Naive thymus-derived CD8-positive, alpha-beta T cell (primary cell): ENCODE measurements at regions not wholly inside any gene's neighbourhood (a gene's known extent, or its start where the extent isn't known, plus 50 kb on each side); places are given as distances from the start of the nearest gene placed in this dataset.

Experiments
- ATAC-seq, 2 donors: fragments of 150-1000 bp; cut with Tn5 transposase in 1 of 2; sonication (Bioruptor Pico), chemical (Tn5 transposase) in 1 of 2; 1 replicate in 1 of 2; 2 replicates in 1 of 2; pipeline ENCODE4 v1.10.0; 2021; ENCODE audit warnings: mild to moderate bottlenecking in 2 of 2, moderate library complexity in 2 of 2
- POLR2A ChIA-PET: fragments of 350-600 bp; sonication (Branson Sonifier 250); formaldehyde crosslinking; loops from one replicate; lab custom pipeline; 2021; ENCODE audit warnings: antibody characterized with exemption; lab: Charles Lee
- DNase-seq, 10 donors: peaks; one replicate each; pipeline versions ENCODE4 v3.0.0 to v3.0.0-alpha.2; 2020 to 2022
- H3K27ac Mint-ChIP-seq, 10 donors: one replicate each; pipeline ENCODE4 v1.8.0; 2020 to 2022; ENCODE audit warnings: mild to moderate bottlenecking in 10 of 10, mixed read lengths in 10 of 10, moderate library complexity in 4 of 10, inconsistent platforms in 1 of 10
- H3K27me3 Mint-ChIP-seq, 5 donors: one replicate each; pipeline ENCODE4 v1.8.0; 2021 to 2022; ENCODE audit warnings: mixed read lengths in 5 of 5
- H3K36me3 Mint-ChIP-seq, 3 donors: one replicate each; pipeline ENCODE4 v1.8.0; 2020 to 2022; ENCODE audit warnings: mixed read lengths in 3 of 3, mild to moderate bottlenecking in 2 of 3, inconsistent platforms in 1 of 3
- H3K4me1 Mint-ChIP-seq, 4 donors: one replicate each; pipeline ENCODE4 v1.8.0; 2021 to 2022; ENCODE audit warnings: mixed read lengths in 4 of 4
- H3K4me3 Mint-ChIP-seq, 10 donors: one replicate each; pipeline ENCODE4 v1.8.0; 2020 to 2022; ENCODE audit warnings: mild to moderate bottlenecking in 10 of 10, mixed read lengths in 10 of 10, moderate library complexity in 6 of 10, inconsistent platforms in 1 of 10
- H3K9me3 Mint-ChIP-seq, 9 donors: one replicate each; pipeline ENCODE4 v1.8.0; 2020 to 2022; ENCODE audit warnings: mixed read lengths in 9 of 9, mild to moderate bottlenecking in 3 of 9, inconsistent platforms in 1 of 9, moderate library complexity in 1 of 9

DNA sequence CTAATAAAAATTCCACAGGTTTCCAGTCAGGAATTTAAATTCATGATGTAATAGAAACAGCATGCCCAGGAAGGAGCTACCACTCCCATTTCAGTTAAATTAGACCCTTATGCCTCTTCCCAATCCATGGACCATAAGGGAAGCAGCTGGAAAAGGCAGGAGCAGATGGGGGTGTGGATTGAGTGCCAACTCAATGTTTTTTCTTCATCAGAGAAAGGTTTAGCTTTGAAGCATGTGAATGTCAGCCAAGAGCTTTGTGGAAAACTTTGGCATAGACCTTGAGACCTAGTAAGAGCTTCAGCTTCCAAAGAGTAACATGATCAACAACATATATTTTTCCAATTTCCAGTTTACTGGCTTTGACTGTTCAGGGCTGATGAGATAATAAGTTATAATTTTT is 2139.9 kb downstream of the PCDH9 start:
- Mint-ChIP-seq H3K27ac (no peak overlapping the region), H3K4me3 (no peak overlapping the region), H3K27me3 (no peaks in the 10 kb centered on the region), H3K9me3 (peaks cover 0 to 16% (median 3%) of the 10 kb centered on the region in 9 donors), H3K36me3 (no peaks in the 10 kb centered on the region), H3K4me1 (no peaks in the 10 kb centered on the region)
- no peak for DNase-seq
- POLR2A ChIA-PET = no interaction called here
- ATAC-seq = no peak

GRCh38 chr13:65088906-65089305 is 2141.2 kb downstream of the PCDH9 start:
- Mint-ChIP-seq H3K27me3 (no peaks in the 10 kb centered on the region), H3K4me3 (no peak overlapping the region), H3K9me3 (peaks cover 0 to 17% (median 5%) of the 10 kb centered on the region in 9 donors), H3K4me1 (no peaks in the 10 kb centered on the region), H3K27ac (no peak overlapping the region), H3K36me3 (no peaks in the 10 kb centered on the region)
- ATAC-seq = no peak
- POLR2A ChIA-PET = no interaction called here
- no peak for DNase-seq

GRCh38 chr13:65085977-65086376 is 2144.2 kb downstream of the PCDH9 start:
- DNase-seq (no peak), ATAC-seq (no peak)
- H3K27me3 Mint-ChIP-seq = no peaks in the 10 kb centered on the region
- H3K4me3 Mint-ChIP-seq = no peak overlapping the region
- no peak overlapping the region for H3K27ac Mint-ChIP-seq
- no peaks in the 10 kb centered on the region for H3K36me3 Mint-ChIP-seq
- H3K9me3 Mint-ChIP-seq = peaks cover 0 to 16% (median 6%) of the 10 kb centered on the region in 9 donors
- no peaks in the 10 kb centered on the region for H3K4me1 Mint-ChIP-seq
- POLR2A ChIA-PET = no interaction called here

- Mint-ChIP-seq H3K4me3 (no peak overlapping the region), H3K4me1 (no peaks in the 10 kb centered on the region), H3K36me3 (no peaks in the 10 kb centered on the region), H3K27ac (no peak overlapping the region), H3K27me3 (no peaks in the 10 kb centered on the region), H3K9me3 (peaks cover 0 to 26% (median 2%) of the 10 kb centered on the region in 9 donors)
- DNase-seq (no peak), ATAC-seq (no peak)
- POLR2A ChIA-PET = no interaction called here
Measured at GRCh38 chr13:65074248-65074647, 2155.9 kb downstream of the PCDH9 start.

- Mint-ChIP-seq H3K4me1 (no peaks in the 10 kb centered on the region), H3K9me3 (peaks cover 0 to 28% (median 11%) of the 10 kb centered on the region in 9 donors), H3K27me3 (no peaks in the 10 kb centered on the region), H3K27ac (no peak overlapping the region), H3K4me3 (no peak overlapping the region), H3K36me3 (no peaks in the 10 kb centered on the region)
- no peak for ATAC-seq
- POLR2A ChIA-PET = no interaction called here
- no peak for DNase-seq
Measured at GRCh38 chr13:65064967-65065366, 2165.2 kb downstream of the PCDH9 start.

DNA sequence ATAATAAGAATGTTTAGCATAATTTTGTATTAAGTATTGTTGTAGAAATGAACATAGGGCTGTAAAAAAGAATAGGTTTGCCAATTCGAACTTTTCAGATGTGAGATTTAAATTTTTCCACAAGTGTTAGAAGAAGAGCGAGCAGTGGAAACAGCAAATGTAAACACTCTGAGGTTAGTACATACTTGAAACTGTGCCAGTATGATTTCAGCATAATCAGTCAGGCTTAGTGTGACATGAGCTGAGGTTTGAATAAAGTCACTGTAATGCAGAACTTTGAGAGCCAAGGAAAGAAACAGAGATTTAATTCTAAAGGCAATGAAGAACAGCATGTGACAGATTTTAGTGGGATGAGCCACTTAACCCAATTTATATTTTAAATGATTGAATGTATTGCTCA is 2166.4 kb downstream of the PCDH9 start:
- Mint-ChIP-seq H3K27ac (no peak overlapping the region), H3K27me3 (no peaks in the 10 kb centered on the region), H3K4me1 (no peaks in the 10 kb centered on the region), H3K9me3 (peaks cover 0 to 28% (median 11%) of the 10 kb centered on the region in 9 donors), H3K36me3 (no peaks in the 10 kb centered on the region), H3K4me3 (no peak overlapping the region)
- POLR2A ChIA-PET = no interaction called here
- no peak for ATAC-seq
- no peak for DNase-seq

DNA sequence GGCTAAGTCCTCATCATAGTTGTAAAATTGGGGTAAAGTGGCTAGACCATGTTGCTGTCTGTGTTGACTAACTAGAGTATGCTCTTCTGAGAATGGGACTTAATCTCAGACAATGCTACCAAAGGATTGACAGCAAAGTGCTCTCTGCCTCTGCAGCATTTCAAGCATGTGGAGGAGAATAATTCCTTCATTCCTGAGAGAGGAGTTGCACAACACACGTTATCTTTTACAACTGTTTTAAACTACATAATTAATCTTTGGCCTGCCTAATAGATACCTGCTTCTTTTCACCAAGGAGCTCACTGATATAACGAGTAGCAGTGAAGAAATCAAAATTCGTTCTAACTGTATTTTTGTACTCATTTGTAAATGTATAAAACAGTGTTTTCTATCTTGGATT is 2172.2 kb downstream of the PCDH9 start:
- Mint-ChIP-seq H3K27me3 (no peaks in the 10 kb centered on the region), H3K4me1 (no peaks in the 10 kb centered on the region), H3K9me3 (peaks cover 0 to 22% (median 5%) of the 10 kb centered on the region in 9 donors), H3K4me3 (no peak overlapping the region), H3K36me3 (no peaks in the 10 kb centered on the region), H3K27ac (no peak overlapping the region)
- POLR2A ChIA-PET = no interaction called here
- ATAC-seq = no peak
- no peak for DNase-seq

DNA sequence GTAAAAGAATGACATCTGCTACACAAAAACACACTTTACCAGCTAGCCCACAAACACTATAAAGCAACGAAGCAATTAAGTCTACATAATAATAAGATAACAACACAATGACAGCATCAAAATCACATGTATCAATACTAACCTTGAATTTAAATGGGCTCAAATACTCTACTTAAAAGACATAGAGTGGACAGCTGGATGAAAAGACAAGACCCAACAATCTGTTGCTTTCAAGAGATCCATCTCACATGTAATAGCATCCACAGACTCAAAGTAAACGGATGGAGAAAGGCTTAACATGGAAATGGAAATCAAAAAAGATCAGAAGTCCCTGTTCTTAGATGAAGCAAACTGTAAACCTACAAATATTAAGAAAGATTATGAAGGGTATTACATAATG is 2175.9 kb downstream of the PCDH9 start:
- peaks cover 0 to 14% (median 2%) of the 10 kb centered on the region in 9 donors for H3K9me3 Mint-ChIP-seq
- no peak overlapping the region for H3K4me3 Mint-ChIP-seq
- ATAC-seq (no peak), DNase-seq (no peak)
- no peaks in the 10 kb centered on the region for H3K4me1 Mint-ChIP-seq
- no peaks in the 10 kb centered on the region for H3K36me3 Mint-ChIP-seq
- H3K27me3 Mint-ChIP-seq = no peaks in the 10 kb centered on the region
- POLR2A ChIA-PET = no interaction called here
- no peak overlapping the region for H3K27ac Mint-ChIP-seq

GRCh38 chr13:65036999-65037398 is 2193.1 kb downstream of the PCDH9 start:
- H3K27me3 Mint-ChIP-seq = no peaks in the 10 kb centered on the region
- no peak for ATAC-seq
- POLR2A ChIA-PET = no interaction called here
- no peaks in the 10 kb centered on the region for H3K4me1 Mint-ChIP-seq
- DNase-seq = no peak
- H3K9me3 Mint-ChIP-seq = peaks cover 2 to 33% (median 12%) of the 10 kb centered on the region in 9 donors
- H3K27ac Mint-ChIP-seq = no peak overlapping the region
- H3K36me3 Mint-ChIP-seq = peaks cover 0 to 4% (median 0%) of the 10 kb centered on the region in 3 donors
- H3K4me3 Mint-ChIP-seq = no peak overlapping the region

GRCh38 chr13:65035302-65035701 is 2194.8 kb downstream of the PCDH9 start:
- Mint-ChIP-seq H3K27me3 (no peaks in the 10 kb centered on the region), H3K27ac (no peak overlapping the region), H3K4me3 (no peak overlapping the region), H3K36me3 (peaks cover 0 to 5% (median 0%) of the 10 kb centered on the region in 3 donors), H3K4me1 (no peaks in the 10 kb centered on the region), H3K9me3 (peaks cover 3 to 38% (median 27%) of the 10 kb centered on the region in 9 donors)
- no peak for DNase-seq
- ATAC-seq = no peak
- POLR2A ChIA-PET = no interaction called here

DNA sequence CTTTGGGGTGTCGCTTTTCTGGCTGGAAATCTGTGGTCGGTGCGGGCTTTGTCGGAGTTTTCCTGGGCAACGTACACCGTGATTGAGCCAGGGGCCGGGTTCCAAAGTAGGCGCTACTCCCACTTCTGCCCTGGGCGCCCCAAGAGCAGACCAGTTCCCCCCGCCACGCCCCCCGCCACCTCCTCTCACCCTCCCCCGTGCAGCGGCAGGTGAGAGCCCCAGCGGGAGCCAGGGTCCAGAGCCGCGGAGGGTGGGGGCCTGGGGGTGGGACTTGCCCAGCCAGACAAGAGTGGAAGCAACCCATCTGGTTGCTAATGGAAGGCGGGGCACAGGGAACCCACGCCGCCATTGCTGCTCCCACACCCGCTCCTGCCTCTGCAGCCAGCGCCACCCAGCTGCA is 2195.9 kb downstream of the PCDH9 start:
- H3K27ac Mint-ChIP-seq = no peak overlapping the region
- POLR2A ChIA-PET = no interaction called here
- no peaks in the 10 kb centered on the region for H3K4me1 Mint-ChIP-seq
- H3K9me3 Mint-ChIP-seq = peaks cover 3 to 49% (median 27%) of the 10 kb centered on the region in 9 donors
- no peak overlapping the region for H3K4me3 Mint-ChIP-seq
- H3K36me3 Mint-ChIP-seq = peaks cover 0 to 5% (median 0%) of the 10 kb centered on the region in 3 donors
- DNase-seq (no peak), ATAC-seq (no peak)
- no peaks in the 10 kb centered on the region for H3K27me3 Mint-ChIP-seq

DNA sequence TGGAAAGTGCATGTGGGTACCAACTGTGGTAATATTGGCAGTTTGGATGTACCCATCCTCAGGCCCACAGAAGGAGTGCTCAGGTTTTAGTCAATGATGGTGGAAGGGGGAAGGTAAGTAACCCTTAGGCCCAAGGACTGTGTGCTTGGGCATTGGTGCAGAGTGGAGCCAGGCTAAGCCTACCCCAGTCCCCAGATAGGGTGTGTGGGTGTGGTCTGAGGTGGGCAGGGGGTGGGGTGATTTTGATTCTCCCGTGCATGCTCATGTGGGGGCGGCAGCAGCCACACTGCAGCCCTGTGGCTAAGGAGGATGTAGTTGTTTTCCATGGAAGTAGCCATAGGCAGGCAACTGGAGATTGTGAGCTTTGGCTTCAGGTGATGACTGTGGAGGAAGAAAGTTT is 2197.3 kb downstream of the PCDH9 start:
- DNase-seq = no peak
- no peak overlapping the region for H3K4me3 Mint-ChIP-seq
- ATAC-seq = no peak
- peaks cover 3 to 60% (median 27%) of the 10 kb centered on the region in 9 donors for H3K9me3 Mint-ChIP-seq
- peaks cover 0 to 5% (median 0%) of the 10 kb centered on the region in 3 donors for H3K36me3 Mint-ChIP-seq
- no peak overlapping the region for H3K27ac Mint-ChIP-seq
- no peaks in the 10 kb centered on the region for H3K27me3 Mint-ChIP-seq
- no peaks in the 10 kb centered on the region for H3K4me1 Mint-ChIP-seq
- POLR2A ChIA-PET = no interaction called here

DNA sequence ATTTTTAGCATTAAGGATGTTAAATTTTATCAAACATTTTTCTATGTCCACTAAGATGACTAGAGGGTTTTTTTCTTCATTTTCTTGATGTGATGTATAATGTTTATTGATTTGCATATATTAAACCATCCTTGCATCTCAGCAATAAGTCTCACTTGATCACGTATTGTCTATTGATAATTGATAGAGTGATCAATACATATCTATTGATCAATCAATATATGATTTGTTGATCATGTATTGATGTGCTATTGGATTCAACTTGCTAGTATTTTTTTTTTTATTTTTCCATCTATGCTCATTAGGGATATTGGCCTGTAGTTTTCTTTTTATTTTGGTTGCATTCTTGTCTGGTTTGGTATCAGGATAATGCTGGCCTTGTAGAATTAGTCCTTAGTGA is 2202.0 kb downstream of the PCDH9 start:
- no peak for ATAC-seq

DNA sequence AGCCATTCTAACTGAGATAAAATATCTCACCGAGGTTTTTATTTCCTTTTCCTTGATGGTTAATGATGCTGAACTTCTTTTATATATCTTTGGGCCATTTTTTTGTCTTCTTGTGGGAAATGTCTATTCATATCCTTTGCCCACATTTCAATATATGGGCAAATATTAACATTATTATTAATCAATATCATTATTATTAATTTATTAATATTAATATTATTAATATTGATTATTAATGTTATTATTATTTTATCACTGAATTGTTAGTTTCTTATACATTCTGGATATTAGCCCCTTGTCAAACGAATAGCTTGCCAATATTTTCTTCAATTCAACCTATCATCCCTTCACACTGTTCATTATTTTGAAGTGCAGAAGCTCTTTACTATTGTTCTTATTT is 2203.6 kb downstream of the PCDH9 start:
- H3K27ac Mint-ChIP-seq = no peak overlapping the region
- no peaks in the 10 kb centered on the region for H3K4me1 Mint-ChIP-seq
- H3K36me3 Mint-ChIP-seq = peaks cover 0 to 5% (median 0%) of the 10 kb centered on the region in 3 donors
- no peak overlapping the region for H3K4me3 Mint-ChIP-seq
- no peaks in the 10 kb centered on the region for H3K27me3 Mint-ChIP-seq
- POLR2A ChIA-PET = no interaction called here
- ATAC-seq (no peak), DNase-seq (no peak)
- peaks cover 4 to 58% (median 21%) of the 10 kb centered on the region in 9 donors for H3K9me3 Mint-ChIP-seq

More for the DNA sequence above, 2202.0 kb downstream of the PCDH9 start:
- Mint-ChIP-seq H3K4me3 (no peak overlapping the region), H3K27me3 (no peaks in the 10 kb centered on the region), H3K4me1 (no peaks in the 10 kb centered on the region), H3K9me3 (peaks cover 4 to 58% (median 17%) of the 10 kb centered on the region in 9 donors), H3K36me3 (peaks cover 0 to 5% (median 0%) of the 10 kb centered on the region in 3 donors), H3K27ac (no peak overlapping the region)
- POLR2A ChIA-PET = no interaction called here
- no peak for DNase-seq
